ENCODE measurements at regions not wholly inside any gene's neighbourhood (a gene's known extent, or its start where the extent isn't known, plus 50 kb on each side); places are given as distances from the start of the nearest gene placed in this dataset.

- Mint-ChIP-seq H3K27ac (no peak overlapping the region), H3K4me3 (no peak overlapping the region), H3K4me1 (ENCODE audit: low read depth) (no peaks in the 10 kb centered on the region), H3K9me3 (peaks cover 30% of the 10 kb centered on the region), H3K36me3 (ENCODE audit: low read depth) (no peaks in the 10 kb centered on the region), H3K27me3 (no peaks in the 10 kb centered on the region)
- intact Hi-C loops (cut with micrococcal nuclease) = no loop called here
These were observed 1857.8 kb upstream of the WWC1 start for GRCh38 chr5:166433679-166434078.

- H3K4me3 Mint-ChIP-seq = no peak overlapping the region
- no peaks in the 10 kb centered on the region for H3K4me1 Mint-ChIP-seq (ENCODE audit: low read depth)
- peaks cover 9% of the 10 kb centered on the region for H3K9me3 Mint-ChIP-seq
- no peak overlapping the region for H3K27ac Mint-ChIP-seq
- no peaks in the 10 kb centered on the region for H3K36me3 Mint-ChIP-seq (ENCODE audit: low read depth)
- intact Hi-C loops (cut with micrococcal nuclease) = no loop called here
- H3K27me3 Mint-ChIP-seq = no peaks in the 10 kb centered on the region
These were observed 1854.6 kb upstream of the WWC1 start for GRCh38 chr5:166436872-166437271.

GRCh38 chr5:166486348-166486747 is 1805.1 kb upstream of the WWC1 start:
- Mint-ChIP-seq H3K9me3 (peaks cover 60% of the 10 kb centered on the region), H3K4me1 (ENCODE audit: low read depth) (no peaks in the 10 kb centered on the region), H3K27me3 (no peaks in the 10 kb centered on the region), H3K36me3 (ENCODE audit: low read depth) (no peaks in the 10 kb centered on the region), H3K27ac (no peak overlapping the region), H3K4me3 (no peak overlapping the region)
- intact Hi-C loops (cut with micrococcal nuclease) = no loop called here

- no peaks in the 10 kb centered on the region for H3K4me1 Mint-ChIP-seq (ENCODE audit: low read depth)
- H3K36me3 Mint-ChIP-seq (ENCODE audit: low read depth) = no peaks in the 10 kb centered on the region
- H3K4me3 Mint-ChIP-seq = no peak overlapping the region
These were observed 1802.9 kb upstream of the WWC1 start for GRCh38 chr5:166488560-166488959.

GRCh38 chr5:166493040-166493439 is 1798.4 kb upstream of the WWC1 start:
- Mint-ChIP-seq H3K27ac (no peak overlapping the region), H3K4me1 (ENCODE audit: low read depth) (no peaks in the 10 kb centered on the region), H3K9me3 (peaks cover 35% of the 10 kb centered on the region), H3K36me3 (ENCODE audit: low read depth) (no peaks in the 10 kb centered on the region), H3K4me3 (no peak overlapping the region), H3K27me3 (no peaks in the 10 kb centered on the region)
- intact Hi-C loops (cut with micrococcal nuclease) = no loop called here

More at GRCh38 chr5:166488560-166488959, 1802.9 kb upstream of the WWC1 start:
- peaks cover 46% of the 10 kb centered on the region for H3K9me3 Mint-ChIP-seq
- no peaks in the 10 kb centered on the region for H3K27me3 Mint-ChIP-seq
- intact Hi-C loops (cut with micrococcal nuclease) = no loop called here
- H3K27ac Mint-ChIP-seq = no peak overlapping the region

GRCh38 chr5:166493612-166494011 is 1797.8 kb upstream of the WWC1 start:
- no peak overlapping the region for H3K27ac Mint-ChIP-seq
- no peaks in the 10 kb centered on the region for H3K4me1 Mint-ChIP-seq (ENCODE audit: low read depth)
- intact Hi-C loops (cut with micrococcal nuclease) = no loop called here
- no peak overlapping the region for H3K4me3 Mint-ChIP-seq
- H3K9me3 Mint-ChIP-seq = peaks cover 30% of the 10 kb centered on the region
- no peaks in the 10 kb centered on the region for H3K36me3 Mint-ChIP-seq (ENCODE audit: low read depth)
- H3K27me3 Mint-ChIP-seq = no peaks in the 10 kb centered on the region

GRCh38 chr5:166497496-166498104 is 1793.8 kb upstream of the WWC1 start:
- H3K4me3 Mint-ChIP-seq = no peak overlapping the region
- H3K9me3 Mint-ChIP-seq = peaks cover 23% of the 10 kb centered on the region
- H3K27ac Mint-ChIP-seq = no peak overlapping the region
- intact Hi-C loops (cut with micrococcal nuclease) = no loop called here
- no peaks in the 10 kb centered on the region for H3K4me1 Mint-ChIP-seq (ENCODE audit: low read depth)
- H3K36me3 Mint-ChIP-seq (ENCODE audit: low read depth) = no peaks in the 10 kb centered on the region
- no peaks in the 10 kb centered on the region for H3K27me3 Mint-ChIP-seq

- H3K4me3 Mint-ChIP-seq = no peak overlapping the region
- H3K4me1 Mint-ChIP-seq (ENCODE audit: low read depth) = no peaks in the 10 kb centered on the region
- peaks cover 26% of the 10 kb centered on the region for H3K9me3 Mint-ChIP-seq
- H3K27ac Mint-ChIP-seq = no peak overlapping the region
- intact Hi-C loops (cut with micrococcal nuclease) = no loop called here
- H3K36me3 Mint-ChIP-seq (ENCODE audit: low read depth) = no peaks in the 10 kb centered on the region
- H3K27me3 Mint-ChIP-seq = no peaks in the 10 kb centered on the region
These were observed 1791.8 kb upstream of the WWC1 start for GRCh38 chr5:166499447-166500240.

GRCh38 chr5:166503506-166503905 is 1787.9 kb upstream of the WWC1 start:
- Mint-ChIP-seq H3K27ac (no peak overlapping the region), H3K36me3 (ENCODE audit: low read depth) (no peaks in the 10 kb centered on the region), H3K4me1 (ENCODE audit: low read depth) (no peaks in the 10 kb centered on the region), H3K9me3 (peaks cover 33% of the 10 kb centered on the region), H3K4me3 (no peak overlapping the region), H3K27me3 (no peaks in the 10 kb centered on the region)
- intact Hi-C loops (cut with micrococcal nuclease) = no loop called here

GRCh38 chr5:166505067-166505466 is 1786.4 kb upstream of the WWC1 start:
- no peaks in the 10 kb centered on the region for H3K36me3 Mint-ChIP-seq (ENCODE audit: low read depth)
- no peaks in the 10 kb centered on the region for H3K4me1 Mint-ChIP-seq (ENCODE audit: low read depth)
- peaks cover 43% of the 10 kb centered on the region for H3K9me3 Mint-ChIP-seq
- H3K27me3 Mint-ChIP-seq = no peaks in the 10 kb centered on the region
- no peak overlapping the region for H3K4me3 Mint-ChIP-seq
- intact Hi-C loops (cut with micrococcal nuclease) = no loop called here
- no peak overlapping the region for H3K27ac Mint-ChIP-seq

- no peak overlapping the region for H3K27ac Mint-ChIP-seq
- no peaks in the 10 kb centered on the region for H3K36me3 Mint-ChIP-seq (ENCODE audit: low read depth)
- intact Hi-C loops (cut with micrococcal nuclease) = no loop called here
- H3K9me3 Mint-ChIP-seq = peaks cover 43% of the 10 kb centered on the region
- H3K4me1 Mint-ChIP-seq (ENCODE audit: low read depth) = no peaks in the 10 kb centered on the region
- no peak overlapping the region for H3K4me3 Mint-ChIP-seq
- H3K27me3 Mint-ChIP-seq = no peaks in the 10 kb centered on the region
These were observed 1785.9 kb upstream of the WWC1 start for GRCh38 chr5:166505544-166505943.

- no peaks in the 10 kb centered on the region for H3K36me3 Mint-ChIP-seq (ENCODE audit: low read depth)
- H3K4me1 Mint-ChIP-seq (ENCODE audit: low read depth) = no peaks in the 10 kb centered on the region
- intact Hi-C loops (cut with micrococcal nuclease) = no loop called here
- peaks cover 34% of the 10 kb centered on the region for H3K9me3 Mint-ChIP-seq
- H3K27ac Mint-ChIP-seq = no peak overlapping the region
- H3K4me3 Mint-ChIP-seq = no peak overlapping the region
- no peaks in the 10 kb centered on the region for H3K27me3 Mint-ChIP-seq
These were observed 1783.5 kb upstream of the WWC1 start for GRCh38 chr5:166507810-166508425.

GRCh38 chr5:166509085-166509484 is 1782.4 kb upstream of the WWC1 start:
- Mint-ChIP-seq H3K4me1 (ENCODE audit: low read depth) (no peaks in the 10 kb centered on the region), H3K9me3 (peaks cover 43% of the 10 kb centered on the region), H3K36me3 (ENCODE audit: low read depth) (no peaks in the 10 kb centered on the region), H3K27me3 (no peaks in the 10 kb centered on the region), H3K27ac (no peak overlapping the region), H3K4me3 (no peak overlapping the region)
- intact Hi-C loops (cut with micrococcal nuclease) = no loop called here

- intact Hi-C loops (cut with micrococcal nuclease) = no loop called here
- Mint-ChIP-seq H3K36me3 (ENCODE audit: low read depth) (no peaks in the 10 kb centered on the region), H3K4me3 (no peak overlapping the region), H3K4me1 (ENCODE audit: low read depth) (no peaks in the 10 kb centered on the region), H3K27ac (no peak overlapping the region), H3K9me3 (peaks cover 25% of the 10 kb centered on the region), H3K27me3 (no peaks in the 10 kb centered on the region)
These were observed 1773.5 kb upstream of the WWC1 start for GRCh38 chr5:166517976-166518375.

All from dendritic cell treated with granulocyte-macrophage colony-stimulating factor and Interleukin-4, amounts not matched to agents 40 ng/mL and 50 ng/mL, for 4 days (primary cell).